Activated CD4-positive, alpha-beta T cell treated with anti-CD3 and anti-CD28 coated beads, Interleukin-10, Interleukin-2, amounts not matched to agents 100 ng/mL and 50 ng/mL, durations not matched to agents 16 hours and 8 hours (primary cell): ENCODE measurements at regions not wholly inside any gene's neighbourhood (a gene's known extent, or its start where the extent isn't known, plus 50 kb on each side); places are given as distances from the start of the nearest gene placed in this dataset.
"Not testable (repeated sequence)": the region's sequence is repeated elsewhere in the genome, so short reads cannot be mapped to it uniquely, and the experiment has no call there.

Source experiments
- DNase-seq: peaks from one replicate; pipeline ENCODE4 v3.0.0-alpha.2; 2020

GRCh38 chr15:28614420-28614819 is 61.1 kb downstream of the GOLGA6L25 start:
- DNase-seq = not testable (repeated sequence)

GRCh38 chr15:28621704-28622103 is 68.3 kb downstream of the GOLGA6L25 start:
- DNase-seq = not testable (repeated sequence)

- peak; percentile 0 for DNase-seq
Observed at GRCh38 chr15:28622197-28622596, 68.8 kb downstream of the GOLGA6L25 start.

- DNase-seq = not testable (repeated sequence)
Observed at GRCh38 chr15:28624381-28624780, 71.0 kb downstream of the GOLGA6L25 start.

GRCh38 chr15:28639016-28639415 is 73.2 kb downstream of the GOLGA8M start:
- not testable (repeated sequence) for DNase-seq
